ENCODE measurements at regions not wholly inside any gene's neighbourhood (a gene's known extent, or its start where the extent isn't known, plus 50 kb on each side); places are given as distances from the start of the nearest gene placed in this dataset.

DNA sequence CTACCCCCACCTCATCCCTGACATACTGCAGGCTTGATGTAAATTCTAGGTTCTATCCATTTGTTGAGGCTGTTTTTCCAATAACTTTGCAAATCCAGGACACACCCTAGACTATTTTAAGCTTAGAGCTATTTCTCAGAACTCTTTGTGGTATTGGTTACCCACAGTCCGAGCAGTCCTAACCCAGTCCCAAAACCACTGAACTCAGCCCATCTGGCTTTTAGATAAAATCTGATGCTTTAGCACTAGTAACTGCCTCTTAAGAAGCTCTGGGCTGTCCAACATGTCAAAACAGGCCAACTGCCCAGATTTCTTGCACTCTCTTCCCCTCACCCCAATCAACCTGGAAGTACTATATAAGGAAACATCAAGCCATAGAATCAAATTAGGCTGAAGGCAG, 344.4 kb upstream of the CADM1 start:
- peak overlapping the region in 1 of 3 experiments; percentile 12 for H3K27ac Mint-ChIP-seq
- TF ChIP-seq, protein P1, sequence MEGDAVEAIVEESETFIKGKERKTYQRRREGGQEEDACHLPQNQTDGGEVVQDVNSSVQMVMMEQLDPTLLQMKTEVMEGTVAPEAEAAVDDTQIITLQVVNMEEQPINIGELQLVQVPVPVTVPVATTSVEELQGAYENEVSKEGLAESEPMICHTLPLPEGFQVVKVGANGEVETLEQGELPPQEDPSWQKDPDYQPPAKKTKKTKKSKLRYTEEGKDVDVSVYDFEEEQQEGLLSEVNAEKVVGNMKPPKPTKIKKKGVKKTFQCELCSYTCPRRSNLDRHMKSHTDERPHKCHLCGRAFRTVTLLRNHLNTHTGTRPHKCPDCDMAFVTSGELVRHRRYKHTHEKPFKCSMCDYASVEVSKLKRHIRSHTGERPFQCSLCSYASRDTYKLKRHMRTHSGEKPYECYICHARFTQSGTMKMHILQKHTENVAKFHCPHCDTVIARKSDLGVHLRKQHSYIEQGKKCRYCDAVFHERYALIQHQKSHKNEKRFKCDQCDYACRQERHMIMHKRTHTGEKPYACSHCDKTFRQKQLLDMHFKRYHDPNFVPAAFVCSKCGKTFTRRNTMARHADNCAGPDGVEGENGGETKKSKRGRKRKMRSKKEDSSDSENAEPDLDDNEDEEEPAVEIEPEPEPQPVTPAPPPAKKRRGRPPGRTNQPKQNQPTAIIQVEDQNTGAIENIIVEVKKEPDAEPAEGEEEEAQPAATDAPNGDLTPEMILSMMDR (IDR thresholded peaks at IDR 0.05; ENCODE audit: unreplicated experiment in 3 of 3): no peak

DNA sequence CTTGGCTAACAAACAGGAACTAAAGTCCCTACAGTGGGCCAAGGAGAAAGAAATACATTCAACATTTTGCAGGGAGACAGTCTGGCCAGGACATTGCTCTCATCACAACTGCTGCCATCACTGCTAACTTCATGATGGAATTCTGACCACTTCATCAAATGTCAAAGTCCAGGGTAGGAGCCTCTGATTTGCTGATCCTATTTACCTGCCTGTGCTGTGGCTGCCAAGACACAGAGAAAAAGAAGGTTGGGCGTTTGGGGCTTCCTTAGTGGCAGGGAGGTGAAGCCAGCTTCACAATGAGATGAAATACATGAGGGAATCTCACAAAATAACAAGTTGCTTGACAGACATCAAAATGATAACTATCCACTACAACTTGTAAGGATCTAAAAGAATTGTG, 343.9 kb upstream of the CADM1 start:
- peaks cover 6% of the 10 kb centered on the region for H3K9me3 Mint-ChIP-seq

More for the DNA sequence above, 344.4 kb upstream of the CADM1 start:
- Mint-ChIP-seq H3K4me3 (no peak overlapping the region), H3K9me3 (peaks cover 11% of the 10 kb centered on the region), H3K36me3 (ENCODE audit: low read depth) (peaks cover 4% of the 10 kb centered on the region), H3K27me3 (ENCODE audit: low read depth) (no peaks in the 10 kb centered on the region), H3K4me1 (peaks cover 30% of the 10 kb centered on the region)

DNA sequence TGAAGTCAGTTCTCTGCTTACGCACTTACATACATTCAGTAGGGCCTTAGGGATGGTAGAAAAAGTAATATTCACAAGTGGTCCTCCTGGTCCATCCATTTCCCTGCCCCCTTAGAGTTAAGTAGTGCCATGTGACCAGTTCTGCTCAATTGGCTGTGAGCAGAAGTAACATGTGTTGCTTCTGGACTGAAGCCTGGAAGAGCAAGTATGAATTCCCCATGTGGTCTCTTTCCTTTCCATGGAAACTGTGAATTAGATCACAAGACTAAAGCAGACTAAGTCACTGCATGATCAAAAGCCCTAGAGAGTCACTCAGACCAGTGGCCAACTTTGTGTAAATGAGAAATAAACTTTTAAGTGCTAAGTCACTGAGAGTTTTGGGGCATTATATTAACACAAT, 341.7 kb upstream of the CADM1 start:
- TF ChIP-seq, protein P1 (IDR thresholded peaks at IDR 0.05; ENCODE audit: unreplicated experiment in 3 of 3): no peak
- Mint-ChIP-seq H3K36me3 (ENCODE audit: low read depth) (no peaks in the 10 kb centered on the region), H3K4me1 (peaks cover 30% of the 10 kb centered on the region), H3K4me3 (no peak overlapping the region), H3K27me3 (ENCODE audit: low read depth) (no peaks in the 10 kb centered on the region), H3K27ac (no peak overlapping the region), H3K9me3 (peaks cover 3% of the 10 kb centered on the region)

More for the DNA sequence above, 343.9 kb upstream of the CADM1 start:
- Mint-ChIP-seq H3K4me3 (no peak overlapping the region), H3K36me3 (ENCODE audit: low read depth) (no peaks in the 10 kb centered on the region), H3K27ac (no peak overlapping the region), H3K27me3 (ENCODE audit: low read depth) (no peaks in the 10 kb centered on the region), H3K4me1 (peaks cover 30% of the 10 kb centered on the region)
- TF ChIP-seq, protein P1 (IDR thresholded peaks at IDR 0.05; ENCODE audit: unreplicated experiment in 3 of 3): no peak

DNA sequence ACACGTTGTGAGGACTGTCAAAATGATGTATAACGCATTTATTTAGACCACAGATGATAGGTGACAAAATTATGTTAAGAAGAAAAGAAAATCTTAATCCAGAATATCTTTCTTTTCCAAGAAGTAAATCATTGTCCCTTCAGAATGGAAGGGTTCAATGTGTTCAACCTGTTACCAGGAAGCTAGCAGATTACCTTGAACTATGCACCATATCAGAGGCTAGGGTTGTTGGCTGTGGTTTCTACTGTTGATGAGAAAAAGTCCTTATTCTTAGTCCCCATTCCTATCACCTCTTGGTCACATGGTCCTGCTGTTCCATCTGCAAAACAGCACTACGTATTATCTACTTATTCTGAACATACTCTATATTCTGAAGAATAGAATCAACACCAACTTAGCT, 339.5 kb upstream of the CADM1 start:
- no peak overlapping the region for H3K27ac Mint-ChIP-seq
- TF ChIP-seq, protein P1 (IDR thresholded peaks at IDR 0.05; ENCODE audit: unreplicated experiment in 3 of 3): no peak
- H3K4me3 Mint-ChIP-seq: no peak overlapping the region
- H3K9me3 Mint-ChIP-seq: peaks cover 6% of the 10 kb centered on the region
- no peaks in the 10 kb centered on the region for H3K27me3 Mint-ChIP-seq (ENCODE audit: low read depth)
- peaks cover 25% of the 10 kb centered on the region for H3K4me1 Mint-ChIP-seq
- no peaks in the 10 kb centered on the region for H3K36me3 Mint-ChIP-seq (ENCODE audit: low read depth)

DNA sequence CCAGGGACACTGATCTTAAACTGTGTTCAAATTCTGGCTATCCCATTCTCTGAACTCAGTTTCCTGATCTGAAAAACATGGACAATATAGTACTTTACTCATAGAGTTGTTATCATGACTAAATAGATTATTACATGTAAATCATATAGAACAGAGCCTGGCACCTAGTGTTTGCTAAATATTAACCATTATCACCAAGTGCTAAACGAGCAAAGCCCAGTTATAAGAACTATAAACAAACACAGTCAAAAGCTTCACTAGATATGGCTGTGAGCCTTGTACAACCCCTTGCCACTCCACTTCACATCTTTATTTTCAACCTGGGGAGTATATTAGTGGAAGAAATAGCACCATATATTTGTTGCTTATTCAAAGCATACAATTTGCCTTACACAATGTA, 338.9 kb upstream of the CADM1 start:
- no peaks in the 10 kb centered on the region for H3K27me3 Mint-ChIP-seq (ENCODE audit: low read depth)

DNA sequence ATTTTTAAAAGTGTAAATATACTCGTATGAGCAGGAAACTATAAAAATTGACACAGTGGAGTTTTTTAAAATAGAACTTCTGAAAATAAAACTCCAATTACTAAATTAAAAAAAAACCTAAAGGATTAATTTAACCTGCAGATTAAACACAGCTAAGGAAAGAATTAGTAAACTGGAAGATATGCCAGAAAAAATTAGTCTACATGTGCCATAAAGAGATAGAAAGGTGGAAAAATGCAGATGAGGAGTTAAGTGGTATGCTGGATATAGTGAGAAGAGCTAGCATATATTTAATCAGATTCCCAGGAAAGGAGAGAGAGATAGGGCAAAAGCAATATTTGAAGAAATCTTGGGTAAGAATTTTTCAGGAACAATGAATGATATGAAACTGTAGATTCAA, 315.8 kb upstream of the CADM1 start:
- Mint-ChIP-seq H3K4me1 (no peaks in the 10 kb centered on the region), H3K9me3 (peaks cover 26% of the 10 kb centered on the region)

More for the DNA sequence above, 338.9 kb upstream of the CADM1 start:
- no peak overlapping the region for H3K4me3 Mint-ChIP-seq
- TF ChIP-seq, protein P1 (IDR thresholded peaks at IDR 0.05; ENCODE audit: unreplicated experiment in 3 of 3): no peak
- H3K9me3 Mint-ChIP-seq: peaks cover 9% of the 10 kb centered on the region
- H3K36me3 Mint-ChIP-seq (ENCODE audit: low read depth): no peaks in the 10 kb centered on the region
- no peak overlapping the region for H3K27ac Mint-ChIP-seq
- H3K4me1 Mint-ChIP-seq: peaks cover 19% of the 10 kb centered on the region

More for the DNA sequence above, 315.8 kb upstream of the CADM1 start:
- no peak overlapping the region for H3K4me3 Mint-ChIP-seq
- TF ChIP-seq, protein P1 (IDR thresholded peaks at IDR 0.05; ENCODE audit: unreplicated experiment in 3 of 3): no peak
- peaks cover 9% of the 10 kb centered on the region for H3K36me3 Mint-ChIP-seq (ENCODE audit: low read depth)
- no peak overlapping the region for H3K27ac Mint-ChIP-seq
- H3K27me3 Mint-ChIP-seq (ENCODE audit: low read depth): peaks cover 5% of the 10 kb centered on the region
